Panc1 (cell line): ENCODE measurements at regions not wholly inside any gene's neighbourhood (a gene's known extent, or its start where the extent isn't known, plus 50 kb on each side); places are given as distances from the start of the nearest gene placed in this dataset.
A peak's percentile ranks its signal among the peaks of the same experiment; 100 is the strongest.

Source experiments
- ATAC-seq: fragments of 200-7000 bp; cut with Tn5 transposase; 2 replicates; pipeline ENCODE4 v1.9.1; 2020; ENCODE audit warnings: mild to moderate bottlenecking, moderate library complexity
- BruUV-seq: library from RNA; stranded (reverse); fragments of 400-500 nt; replicated peaks from 2 replicates; lab custom pipeline; 2021; lab: Mats Ljungman, UMichigan
- CTCF ChIA-PET: fragments of 300-600 bp; sonication (Branson Sonifier 250); formaldehyde crosslinking; loops from one replicate; lab custom pipeline; 2022; ENCODE audit warnings: antibody characterized with exemption; lab: Charles Lee
- POLR2A ChIA-PET: fragments of 300-600 bp; sonication (Branson Sonifier 250); formaldehyde crosslinking; loops from one replicate; lab custom pipeline; 2022; ENCODE audit warnings: antibody characterized with exemption; lab: Charles Lee
- DNase-seq: peaks from one replicate; pipeline ENCODE4 v3.0.0-alpha.2; 2010; ENCODE audit warnings: low read depth, low spot score
- H3K27ac ChIP-seq: 2 replicates; pipeline ENCODE4 v1.5.1; 2011; ENCODE audit warnings: mild to moderate bottlenecking, low read length, inconsistent platforms
- H3K27me3 ChIP-seq: fragments of 200-500 bp; sonication (Bioruptor generic); 2 replicates; pipeline ENCODE4 v1.6.0; 2014; ENCODE audit warnings: low read length, inconsistent platforms; ENCODE audit not compliant: control insufficient read depth, insufficient read depth
- H3K36me3 ChIP-seq: fragments of 200-500 bp; sonication (Bioruptor generic); 2 replicates; pipeline ENCODE4 v1.5.1; 2014; ENCODE audit warnings: inconsistent platforms, mild to moderate bottlenecking, low read length, moderate library complexity; ENCODE audit not compliant: control insufficient read depth, insufficient read depth
- H3K4me1 ChIP-seq: 2 replicates; pipeline ENCODE4 v1.5.1; 2011; ENCODE audit warnings: inconsistent platforms, mild to moderate bottlenecking, low read length, moderate library complexity; ENCODE audit not compliant: control insufficient read depth, insufficient read depth
- H3K4me3 ChIP-seq, 2 experiments: 2 replicates each; pipeline ENCODE4 v1.5.1; 2011 to 2012; ENCODE audit warnings: low read depth in 2 of 2, low read length in 2 of 2, mild to moderate bottlenecking in 2 of 2, inconsistent platforms in 1 of 2, moderate library complexity in 1 of 2
- H3K9me3 ChIP-seq: fragments of 200-500 bp; sonication (Bioruptor generic); 2 replicates; pipeline ENCODE4 v1.5.1; 2014; ENCODE audit warnings: low read depth, mild to moderate bottlenecking, inconsistent platforms, low read length, moderate library complexity; ENCODE audit not compliant: control insufficient read depth, insufficient read depth
- CTCF ChIP-seq: fragments of 450-650 bp; IDR thresholded peaks from 2 replicates; pipeline ENCODE4 v1.5.1; 2017; ENCODE audit warnings: mild to moderate bottlenecking
- POLR2AphosphoS5 ChIP-seq: IDR thresholded peaks from 2 replicates; pipeline ENCODE4 v1.6.1; 2012; ENCODE audit warnings: mild to moderate bottlenecking, low read depth, low read length, moderate library complexity
- REST ChIP-seq, 2 experiments: IDR thresholded peaks; 2 replicates each; pipeline ENCODE4 v1.6.1; 2011 to 2012; ENCODE audit warnings: low read depth in 2 of 2, control low read depth in 1 of 2, low read length in 1 of 2, mild to moderate bottlenecking in 1 of 2, moderate library complexity in 1 of 2; ENCODE audit not compliant: insufficient read depth in 1 of 2
- SIN3A ChIP-seq: IDR thresholded peaks from 2 replicates; pipeline ENCODE4 v1.6.1; 2012; ENCODE audit warnings: low read depth, mild to moderate bottlenecking, low read length, moderate library complexity, borderline replicate concordance; ENCODE audit not compliant: insufficient read depth
- TCF7L2 ChIP-seq: IDR thresholded peaks from 2 replicates; pipeline ENCODE4 v1.6.1; 2011; ENCODE audit warnings: mild to moderate bottlenecking, low read depth, low read length, inconsistent platforms
- in situ Hi-C: cut with HindIII; loops from 2 replicates; pipeline ENCODE4 v1.10.0; 2016; ENCODE audit warnings: low sequenced_read_pairs, low pct_unique_long_range_greater_than_20kb
- intact Hi-C: fragments of 100-400 bp; cut with micrococcal nuclease; formaldehyde crosslinking; loops from one replicate; pipeline ENCODE4 v1.10.0; 2022; ENCODE audit not compliant: unreplicated experiment

GRCh38 chr11:32172041-32172847, 81.4 kb downstream of the RCN1 start:
- DNase-seq (no peak), ATAC-seq (no peak)
- intact Hi-C loops: loop anchor here (5.0 to 10.0 kb wide), 4 partner anchors 287 to 1067 kb away; no protein-coding TSS in a partner anchor
- ChIA-PET CTCF (interaction anchor here (0.7 kb wide), 1 partner anchor 96 kb away, joined by 5 read pairs; no protein-coding TSS in a partner anchor), POLR2A (no interaction called here)
- in situ Hi-C loops: no loop called here
- Histone ChIP-seq H3K4me1 (no peaks in the 10 kb centered on the region), H3K27me3 (peaks cover 7% of the 10 kb centered on the region), H3K9me3 (no peaks in the 10 kb centered on the region), H3K36me3 (no peaks in the 10 kb centered on the region), H3K4me3 (no peak overlapping the region), H3K27ac (no peak overlapping the region)
- no TSS peak for BruUV-seq
- TF ChIP-seq TCF7L2 (no peak), REST (IDR thresholded peaks at IDR 0.05; ENCODE audit: insufficient read depth in 1 of 2, low read depth in 2 of 2, low read length in 1 of 2) (no peak), CTCF (no peak), SIN3A (no peak), POLR2AphosphoS5 (no peak)

- peak; percentile 91 for ATAC-seq
- in situ Hi-C loops: no loop called here
- POLR2A ChIA-PET: interaction anchor here (0.6 kb wide), 1 partner anchor 87 kb away, joined by 9 read pairs; no protein-coding TSS in a partner anchor
Measured at GRCh38 chr11:32172848-32173834, 82.3 kb downstream of the RCN1 start.

More at GRCh38 chr11:32172848-32173834, 82.3 kb downstream of the RCN1 start:
- CTCF ChIA-PET: no interaction called here
- H3K27ac ChIP-seq: no peak overlapping the region
- TF ChIP-seq CTCF: peak; percentile 81
- no peak for TF ChIP-seq TCF7L2
- no peaks in the 10 kb centered on the region for H3K36me3 ChIP-seq
- H3K27me3 ChIP-seq: peaks cover 5% of the 10 kb centered on the region; the same call in 1 of the 2 replicates
- H3K9me3 ChIP-seq: no peaks in the 10 kb centered on the region
- no peak for DNase-seq
- no TSS peak for BruUV-seq
- no peak overlapping the region for H3K4me3 ChIP-seq
- intact Hi-C loops: loop anchor here (5.0 to 10.0 kb wide), 4 partner anchors 288 to 1068 kb away; no protein-coding TSS in a partner anchor
- no peaks in the 10 kb centered on the region for H3K4me1 ChIP-seq
